Astrocyte (in vitro differentiated cells and primary cell): ENCODE measurements at regions not wholly inside any gene's neighbourhood (a gene's known extent, or its start where the extent isn't known, plus 50 kb on each side); places are given as distances from the start of the nearest gene placed in this dataset.

Experiments used
- DNase-seq: peaks from one replicate; pipeline ENCODE4 v3.0.0-alpha.2; 2010; ENCODE audit warnings: low read depth
- FAIRE-seq: peaks from 2 replicates; lab custom pipeline; 2011; peaks lifted over from hg19 to GRCh38; lab: Jason Lieb, UNC
- H2AFZ ChIP-seq: 2 replicates; pipeline ENCODE4 v1.6.0; 2012; ENCODE audit warnings: low read depth, low read length, inconsistent platforms
- H3K27ac ChIP-seq: 2 replicates; pipeline ENCODE4 v1.5.1; 2011; ENCODE audit warnings: low read depth, low read length, inconsistent platforms
- H3K27me3 ChIP-seq: 2 replicates; pipeline ENCODE4 v1.6.0; 2011; ENCODE audit warnings: low read length, inconsistent platforms; ENCODE audit not compliant: insufficient read depth
- H3K36me3 ChIP-seq: 2 replicates; pipeline ENCODE4 v1.5.1; 2011; ENCODE audit warnings: low read length, inconsistent platforms; ENCODE audit not compliant: insufficient read depth
- H3K4me1 ChIP-seq: 2 replicates; pipeline ENCODE4 v1.5.1; 2011; ENCODE audit warnings: low read length, inconsistent platforms; ENCODE audit not compliant: insufficient read depth
- H3K4me2 ChIP-seq: 2 replicates; pipeline ENCODE4 v1.6.0; 2012; ENCODE audit warnings: low read length, inconsistent platforms
- H3K4me3 ChIP-seq: 2 replicates; pipeline ENCODE4 v1.5.1; 2011; ENCODE audit warnings: low read depth, mild to moderate bottlenecking, low read length, inconsistent platforms; ENCODE audit not compliant: insufficient read depth
- H3K79me2 ChIP-seq: 2 replicates; pipeline ENCODE4 v1.6.0; 2012; ENCODE audit warnings: mild to moderate bottlenecking, low read length, inconsistent platforms; ENCODE audit not compliant: insufficient read depth
- H3K9ac ChIP-seq: 2 replicates; pipeline ENCODE4 v1.6.0; 2012; ENCODE audit warnings: mild to moderate bottlenecking, low read length, inconsistent platforms
- H3K9me3 ChIP-seq: 2 replicates; pipeline ENCODE4 v1.5.1; 2012; ENCODE audit warnings: low read depth, mild to moderate bottlenecking, low read length, inconsistent platforms; ENCODE audit not compliant: insufficient read depth
- H4K20me1 ChIP-seq: 2 replicates; pipeline ENCODE4 v1.6.0; 2012; ENCODE audit warnings: low read length, inconsistent platforms; ENCODE audit not compliant: insufficient read depth
- H3K27ac Mint-ChIP-seq: one replicate; pipeline ENCODE4 v1.8.0; 2021; ENCODE audit warnings: mild to moderate bottlenecking, mixed read lengths; ENCODE audit not compliant: unreplicated experiment
- H3K27me3 Mint-ChIP-seq: one replicate; pipeline ENCODE4 v1.8.0; 2021; ENCODE audit warnings: low read depth, mixed read lengths; ENCODE audit not compliant: unreplicated experiment
- H3K36me3 Mint-ChIP-seq: one replicate; pipeline ENCODE4 v1.8.0; 2021; ENCODE audit warnings: low read depth, mixed read lengths; ENCODE audit not compliant: unreplicated experiment
- H3K4me1 Mint-ChIP-seq: one replicate; pipeline ENCODE4 v1.8.0; 2021; ENCODE audit warnings: low read depth, mixed read lengths; ENCODE audit not compliant: unreplicated experiment
- H3K4me3 Mint-ChIP-seq: one replicate; pipeline ENCODE4 v1.8.0; 2021; ENCODE audit warnings: mild to moderate bottlenecking, moderate library complexity, mixed read lengths; ENCODE audit not compliant: unreplicated experiment
- H3K9me3 Mint-ChIP-seq: one replicate; pipeline ENCODE4 v1.8.0; 2021; ENCODE audit warnings: mild to moderate bottlenecking, mixed read lengths; ENCODE audit not compliant: unreplicated experiment
- CTCF ChIP-seq: IDR thresholded peaks from 2 replicates; pipeline ENCODE4 v1.5.1; 2011; ENCODE audit warnings: low read depth, mild to moderate bottlenecking, inconsistent platforms, low read length, moderate library complexity; ENCODE audit not compliant: insufficient read depth
- EZH2 ChIP-seq: IDR thresholded peaks from 2 replicates; pipeline ENCODE4 v1.6.1; 2012; ENCODE audit warnings: mild to moderate bottlenecking, low read length, inconsistent platforms; ENCODE audit not compliant: insufficient read depth

GRCh38 chr9:16271967-16272366, 598.5 kb downstream of the BNC2 start:
- Histone ChIP-seq H4K20me1 (no peaks in the 10 kb centered on the region), H3K36me3 (no peaks in the 10 kb centered on the region), H3K9me3 (no peaks in the 10 kb centered on the region), H3K27ac (no peak overlapping the region), H3K4me2 (no peak overlapping the region), H3K4me3 (no peak overlapping the region), H3K79me2 (no peaks in the 10 kb centered on the region), H3K27me3 (peaks cover 3% of the 10 kb centered on the region), H3K4me1 (peaks cover 12% of the 10 kb centered on the region), H3K9ac (no peak overlapping the region), H2AFZ (no peak overlapping the region)
- DNase-seq (no peak), FAIRE-seq (no peak)
- H3K4me1 Mint-ChIP-seq = peaks cover 13% of the 10 kb centered on the region
- H3K9me3 Mint-ChIP-seq = no peaks in the 10 kb centered on the region
- TF ChIP-seq CTCF (no peak), EZH2 (no peak)
- H3K27me3 Mint-ChIP-seq = peaks cover 6% of the 10 kb centered on the region
- H3K27ac Mint-ChIP-seq = no peak overlapping the region
- peaks cover 4% of the 10 kb centered on the region for H3K36me3 Mint-ChIP-seq
- no peak overlapping the region for H3K4me3 Mint-ChIP-seq

- Mint-ChIP-seq H3K9me3 (no peaks in the 10 kb centered on the region), H3K36me3 (peaks cover 4% of the 10 kb centered on the region), H3K27ac (no peak overlapping the region), H3K27me3 (peaks cover 6% of the 10 kb centered on the region), H3K4me1 (peaks cover 6% of the 10 kb centered on the region), H3K4me3 (no peak overlapping the region)
- H3K4me2 ChIP-seq = no peak overlapping the region
- H3K9ac ChIP-seq = no peak overlapping the region
- H3K27ac ChIP-seq = no peak overlapping the region
- no peak overlapping the region for H3K4me3 ChIP-seq
- TF ChIP-seq CTCF (no peak), EZH2 (no peak)
- no peaks in the 10 kb centered on the region for H3K9me3 ChIP-seq
- DNase-seq (no peak), FAIRE-seq (no peak)
- peaks cover 6% of the 10 kb centered on the region for H3K4me1 ChIP-seq
- H3K27me3 ChIP-seq = peaks cover 3% of the 10 kb centered on the region
- no peaks in the 10 kb centered on the region for H4K20me1 ChIP-seq
- no peaks in the 10 kb centered on the region for H3K36me3 ChIP-seq
- H2AFZ ChIP-seq = no peak overlapping the region
- H3K79me2 ChIP-seq = no peaks in the 10 kb centered on the region
These were observed 597.7 kb downstream of the BNC2 start for GRCh38 chr9:16272776-16273175.

- no peak overlapping the region for H3K4me3 Mint-ChIP-seq
- Histone ChIP-seq H3K9me3 (no peaks in the 10 kb centered on the region), H4K20me1 (no peaks in the 10 kb centered on the region), H3K4me2 (no peak overlapping the region), H2AFZ (no peak overlapping the region), H3K27ac (no peak overlapping the region), H3K9ac (no peak overlapping the region), H3K4me1 (no peaks in the 10 kb centered on the region), H3K79me2 (no peaks in the 10 kb centered on the region), H3K27me3 (peaks cover 3% of the 10 kb centered on the region), H3K36me3 (no peaks in the 10 kb centered on the region), H3K4me3 (no peak overlapping the region)
- TF ChIP-seq CTCF (no peak), EZH2 (no peak)
- no peaks in the 10 kb centered on the region for H3K4me1 Mint-ChIP-seq
- H3K27ac Mint-ChIP-seq = no peak overlapping the region
- FAIRE-seq (no peak), DNase-seq (peak; percentile 53)
- peaks cover 14% of the 10 kb centered on the region for H3K27me3 Mint-ChIP-seq
- H3K36me3 Mint-ChIP-seq = peaks cover 2% of the 10 kb centered on the region
- H3K9me3 Mint-ChIP-seq = no peaks in the 10 kb centered on the region
These were observed 594.5 kb downstream of the BNC2 start for GRCh38 chr9:16275795-16276624.
